Osteocyte (in vitro differentiated cells): ENCODE measurements at regions not wholly inside any gene's neighbourhood (a gene's known extent, or its start where the extent isn't known, plus 50 kb on each side); places are given as distances from the start of the nearest gene placed in this dataset.

Source experiments
- DNase-seq: peaks from one replicate; pipeline ENCODE4 v3.0.0; 2021; ENCODE audit warnings: mixed read lengths; ENCODE audit not compliant: unreplicated experiment; ENCODE audit errors: extremely low spot score
- H3K27ac Mint-ChIP-seq: one replicate; pipeline ENCODE4 v1.8.0; 2021; ENCODE audit warnings: mild to moderate bottlenecking, mixed read lengths; ENCODE audit not compliant: unreplicated experiment
- H3K27me3 Mint-ChIP-seq: one replicate; pipeline ENCODE4 v1.8.0; 2021; ENCODE audit warnings: mixed read lengths; ENCODE audit not compliant: unreplicated experiment
- H3K36me3 Mint-ChIP-seq: one replicate; pipeline ENCODE4 v1.8.0; 2021; ENCODE audit warnings: mixed read lengths; ENCODE audit not compliant: unreplicated experiment
- H3K4me1 Mint-ChIP-seq: one replicate; pipeline ENCODE4 v1.8.0; 2021; ENCODE audit warnings: mixed read lengths; ENCODE audit not compliant: unreplicated experiment
- H3K4me3 Mint-ChIP-seq: one replicate; pipeline ENCODE4 v1.8.0; 2021; ENCODE audit warnings: mild to moderate bottlenecking, moderate library complexity, mixed read lengths; ENCODE audit not compliant: unreplicated experiment
- H3K9me3 Mint-ChIP-seq: one replicate; pipeline ENCODE4 v1.8.0; 2021; ENCODE audit warnings: mixed read lengths; ENCODE audit not compliant: unreplicated experiment
- TF ChIP-seq, protein P1 (sequence below): fragments of 200-600 bp; sonication (generic); IDR thresholded peaks from 2 replicates; pipeline ENCODE4 v1.5.0; 2021; ENCODE audit warnings: antibody characterized with exemption, mild to moderate bottlenecking, moderate library complexity

DNA sequence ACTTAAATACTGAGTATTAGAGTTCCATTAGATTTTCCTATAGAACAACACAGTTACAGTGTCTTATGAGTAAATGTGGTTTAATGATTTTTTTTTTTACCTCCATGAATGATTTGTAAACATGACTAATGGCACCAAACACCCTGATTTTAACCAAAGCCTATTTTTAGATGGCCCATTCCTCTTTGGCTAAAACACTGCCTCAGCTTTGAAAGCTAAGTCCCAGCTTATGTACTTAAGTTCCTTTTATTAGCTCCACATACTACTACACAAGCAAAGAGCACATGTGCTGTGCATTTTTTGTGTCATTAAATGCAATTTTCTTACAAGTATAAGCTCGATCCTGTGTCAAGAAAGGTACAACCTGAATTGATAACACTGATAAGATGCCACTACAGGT, 575.6 kb upstream of the PITX2 start:
- TF ChIP-seq, protein P1, sequence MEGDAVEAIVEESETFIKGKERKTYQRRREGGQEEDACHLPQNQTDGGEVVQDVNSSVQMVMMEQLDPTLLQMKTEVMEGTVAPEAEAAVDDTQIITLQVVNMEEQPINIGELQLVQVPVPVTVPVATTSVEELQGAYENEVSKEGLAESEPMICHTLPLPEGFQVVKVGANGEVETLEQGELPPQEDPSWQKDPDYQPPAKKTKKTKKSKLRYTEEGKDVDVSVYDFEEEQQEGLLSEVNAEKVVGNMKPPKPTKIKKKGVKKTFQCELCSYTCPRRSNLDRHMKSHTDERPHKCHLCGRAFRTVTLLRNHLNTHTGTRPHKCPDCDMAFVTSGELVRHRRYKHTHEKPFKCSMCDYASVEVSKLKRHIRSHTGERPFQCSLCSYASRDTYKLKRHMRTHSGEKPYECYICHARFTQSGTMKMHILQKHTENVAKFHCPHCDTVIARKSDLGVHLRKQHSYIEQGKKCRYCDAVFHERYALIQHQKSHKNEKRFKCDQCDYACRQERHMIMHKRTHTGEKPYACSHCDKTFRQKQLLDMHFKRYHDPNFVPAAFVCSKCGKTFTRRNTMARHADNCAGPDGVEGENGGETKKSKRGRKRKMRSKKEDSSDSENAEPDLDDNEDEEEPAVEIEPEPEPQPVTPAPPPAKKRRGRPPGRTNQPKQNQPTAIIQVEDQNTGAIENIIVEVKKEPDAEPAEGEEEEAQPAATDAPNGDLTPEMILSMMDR: no peak
- Mint-ChIP-seq H3K36me3 (no peaks in the 10 kb centered on the region), H3K4me3 (no peak overlapping the region), H3K9me3 (peaks cover 7% of the 10 kb centered on the region), H3K27ac (no peak overlapping the region), H3K27me3 (no peaks in the 10 kb centered on the region), H3K4me1 (no peaks in the 10 kb centered on the region)
- DNase-seq: no peak

DNA sequence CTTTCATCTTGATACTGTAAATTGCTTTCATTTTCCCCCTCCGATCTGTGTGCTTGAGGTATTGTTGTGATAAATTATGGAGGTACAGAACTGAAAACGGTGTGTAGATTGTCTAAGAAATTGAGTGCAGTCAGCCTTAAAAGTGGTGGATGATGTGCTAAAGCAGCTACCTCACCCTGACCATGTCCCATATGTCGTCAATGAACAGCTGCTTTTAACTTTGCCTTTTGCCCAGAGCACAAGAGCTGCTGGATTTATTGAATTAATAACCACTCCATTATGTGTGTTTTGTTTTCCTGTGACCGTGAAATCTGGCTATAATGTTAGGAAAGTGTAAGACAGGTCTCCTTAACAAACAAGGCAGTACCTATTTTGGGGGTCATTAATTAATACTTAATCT, 581.9 kb upstream of the PITX2 start:
- no peak for DNase-seq
- Mint-ChIP-seq H3K4me1 (no peaks in the 10 kb centered on the region), H3K9me3 (no peaks in the 10 kb centered on the region), H3K27me3 (no peaks in the 10 kb centered on the region), H3K27ac (no peak overlapping the region), H3K4me3 (no peak overlapping the region), H3K36me3 (no peaks in the 10 kb centered on the region)
- TF ChIP-seq, protein P1: no peak

DNA sequence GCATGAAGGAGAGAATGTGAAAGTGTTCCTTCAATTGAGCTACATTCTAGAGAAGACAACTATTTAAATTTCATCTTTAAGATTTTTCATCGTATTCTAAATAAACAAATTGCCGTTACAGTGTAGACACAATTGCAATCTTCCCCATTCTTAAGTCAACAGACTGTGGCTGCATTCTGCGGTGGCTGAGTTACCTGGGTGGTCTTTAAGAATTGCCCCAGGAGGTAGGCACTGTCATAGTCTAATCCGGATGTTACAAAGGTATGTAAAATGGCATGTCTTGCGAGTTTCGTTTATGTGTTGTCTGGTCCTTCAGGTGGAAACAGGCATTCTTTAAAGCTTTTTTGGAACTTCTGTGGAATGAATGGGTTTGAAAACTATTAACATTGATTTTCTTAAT, 586.1 kb upstream of the PITX2 start:
- Mint-ChIP-seq H3K27ac (no peak overlapping the region), H3K36me3 (no peaks in the 10 kb centered on the region), H3K4me3 (no peak overlapping the region), H3K9me3 (no peaks in the 10 kb centered on the region), H3K4me1 (no peaks in the 10 kb centered on the region), H3K27me3 (no peaks in the 10 kb centered on the region)
- DNase-seq: no peak
- TF ChIP-seq, protein P1: no peak

DNA sequence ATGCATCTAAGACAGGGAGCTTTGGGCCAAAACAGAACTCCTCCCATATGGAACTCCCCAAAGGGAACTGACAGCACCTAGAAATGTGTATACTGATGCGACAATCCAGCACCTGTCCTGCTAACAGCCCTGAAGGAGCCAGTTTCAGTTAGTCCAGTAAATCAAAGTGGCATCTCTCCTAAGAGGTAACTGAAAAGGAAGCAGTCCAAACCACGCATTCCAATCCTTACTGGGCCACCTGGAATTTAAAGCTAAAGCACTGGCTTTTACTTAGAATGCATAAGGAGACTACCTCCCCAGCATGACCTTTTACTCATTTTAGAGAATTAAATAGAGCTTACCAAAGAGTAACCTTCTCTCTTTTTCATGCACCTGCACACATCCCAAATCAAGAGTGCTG, 586.8 kb upstream of the PITX2 start:
- no peak for DNase-seq
- H3K27ac Mint-ChIP-seq: no peak overlapping the region
- H3K27me3 Mint-ChIP-seq: no peaks in the 10 kb centered on the region
- no peak overlapping the region for H3K4me3 Mint-ChIP-seq
- H3K9me3 Mint-ChIP-seq: no peaks in the 10 kb centered on the region
- no peaks in the 10 kb centered on the region for H3K36me3 Mint-ChIP-seq
- H3K4me1 Mint-ChIP-seq: no peaks in the 10 kb centered on the region
- TF ChIP-seq, protein P1: no peak

DNA sequence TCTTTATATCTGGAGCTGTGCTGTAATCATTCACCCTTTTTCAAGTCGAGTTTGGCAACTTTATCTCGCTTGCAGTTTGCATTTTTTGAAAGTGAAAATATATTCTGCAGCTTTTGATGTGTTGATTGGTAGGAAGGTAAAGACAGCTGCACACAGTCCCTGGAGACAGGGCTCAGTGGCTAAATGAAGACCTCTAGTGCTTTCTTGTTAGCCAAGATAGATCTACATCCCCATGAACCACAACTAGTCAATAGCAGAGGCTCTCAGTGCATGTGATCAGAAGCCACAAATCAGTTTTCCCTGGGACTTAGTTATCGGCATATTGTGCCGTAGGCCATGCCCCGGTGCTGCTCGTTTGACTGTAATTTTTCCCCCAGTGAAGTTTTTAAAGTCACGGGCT, 587.7 kb upstream of the PITX2 start:
- no peaks in the 10 kb centered on the region for H3K9me3 Mint-ChIP-seq
- H3K4me3 Mint-ChIP-seq: no peak overlapping the region
- no peak overlapping the region for H3K27ac Mint-ChIP-seq
- no peaks in the 10 kb centered on the region for H3K36me3 Mint-ChIP-seq
- H3K27me3 Mint-ChIP-seq: no peaks in the 10 kb centered on the region
- no peaks in the 10 kb centered on the region for H3K4me1 Mint-ChIP-seq
- TF ChIP-seq, protein P1: no peak
- no peak for DNase-seq
